GM04504 (cell line): ENCODE measurements at regions not wholly inside any gene's neighbourhood (a gene's known extent, or its start where the extent isn't known, plus 50 kb on each side); places are given as distances from the start of the nearest gene placed in this dataset.

Experiments
- DNase-seq: peaks from one replicate; pipeline ENCODE4 v3.0.0-alpha.2; 2012; ENCODE audit warnings: low read depth

DNA sequence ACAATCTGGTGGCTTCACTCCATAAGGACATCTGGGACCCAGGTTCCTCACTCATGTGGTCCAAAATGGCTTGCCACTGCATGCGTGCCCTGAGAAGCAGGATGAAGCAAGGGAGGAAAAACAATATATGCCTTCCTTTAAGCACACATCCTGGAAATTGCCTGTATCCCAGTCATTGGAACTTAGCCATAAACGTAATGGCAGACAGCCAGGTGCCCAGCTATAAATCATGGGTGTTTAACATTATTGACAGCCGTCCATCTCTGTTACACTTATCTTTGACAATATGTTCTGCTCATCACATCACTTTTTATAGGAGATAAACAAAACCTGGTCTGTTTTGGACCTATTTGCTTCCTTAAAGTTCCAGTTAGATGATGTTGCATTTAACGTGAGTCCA is 181.0 kb downstream of the AASDH start:
- DNase-seq, result no peak

GRCh38 chr4:56200275-56200674 is 187.0 kb downstream of the AASDH start:
- DNase-seq, result no peak

GRCh38 chr4:56198265-56198664 is 189.0 kb downstream of the AASDH start:
- no peak for DNase-seq

GRCh38 chr4:56197387-56197786 is 189.9 kb downstream of the AASDH start:
- DNase-seq, result no peak

GRCh38 chr4:56195025-56195424 is 192.3 kb downstream of the AASDH start:
- no peak for DNase-seq

DNA sequence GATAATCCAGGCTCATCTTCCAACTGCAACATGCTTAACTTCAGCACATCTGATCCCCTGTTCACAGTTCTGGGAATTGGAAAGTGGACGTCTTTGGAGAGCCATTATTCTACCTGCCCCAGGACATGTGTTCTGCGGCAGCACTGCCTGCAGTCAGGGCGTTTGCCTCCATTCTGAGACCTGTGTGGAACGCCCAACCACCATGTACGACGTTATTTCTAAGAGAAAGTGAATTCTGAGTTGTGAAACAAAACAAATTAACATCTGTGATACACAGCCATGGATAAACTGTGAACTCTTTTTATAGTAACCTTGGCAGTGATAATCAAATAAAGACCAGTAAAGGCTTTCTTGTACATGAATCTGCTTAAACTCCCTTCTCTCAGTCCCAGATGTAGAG is 195.8 kb downstream of the AASDH start:
- DNase-seq, result no peak

- DNase-seq, result no peak
Observed at GRCh38 chr4:56187688-56188087, 199.6 kb downstream of the AASDH start.

- DNase-seq, result no peak
Observed at GRCh38 chr4:56186808-56187523, 200.3 kb downstream of the AASDH start.

- no peak for DNase-seq
Observed at GRCh38 chr4:56185901-56186300, 201.4 kb downstream of the AASDH start.

DNA sequence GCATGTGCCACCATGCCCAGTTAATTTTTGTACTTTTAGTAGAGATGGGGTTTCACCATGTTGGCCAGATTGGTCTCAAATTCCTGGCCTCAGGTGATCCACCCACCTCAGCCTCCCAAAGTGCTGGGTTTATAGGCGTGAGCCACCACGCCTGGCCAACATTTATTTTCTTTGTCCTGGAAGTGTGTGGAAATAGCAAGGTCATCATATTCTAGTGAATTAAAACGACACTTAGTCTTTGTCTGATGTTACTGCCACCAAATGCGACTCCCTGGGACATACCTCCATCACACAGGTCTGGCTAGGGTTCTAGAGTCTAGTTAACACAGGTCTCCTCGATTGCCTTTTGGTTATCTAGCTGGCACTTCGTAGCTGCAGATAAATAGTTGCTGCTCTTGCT is 203.1 kb downstream of the AASDH start:
- DNase-seq, result no peak

- DNase-seq, result no peak
Observed at GRCh38 chr4:56183344-56183959, 203.8 kb downstream of the AASDH start.

DNA sequence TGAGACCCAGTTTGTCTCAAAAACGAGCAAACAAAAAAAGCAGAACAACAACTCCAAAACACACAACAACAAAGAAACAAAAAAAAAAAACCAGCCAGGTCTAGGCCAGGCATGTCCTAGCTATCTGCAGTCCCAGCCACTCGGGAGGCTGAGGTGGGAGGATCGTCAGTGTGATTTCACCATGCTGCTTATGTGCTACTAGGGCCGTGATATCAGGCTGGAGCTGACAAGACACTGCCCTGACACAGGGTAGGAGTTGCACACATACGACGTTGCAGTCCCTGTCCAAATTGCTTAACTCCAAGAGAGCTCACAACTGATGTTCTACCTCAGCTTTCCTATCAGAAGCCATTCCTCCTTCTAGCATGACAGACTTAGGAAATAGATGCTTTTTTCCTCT is 204.9 kb downstream of the AASDH start:
- DNase-seq, result no peak

DNA sequence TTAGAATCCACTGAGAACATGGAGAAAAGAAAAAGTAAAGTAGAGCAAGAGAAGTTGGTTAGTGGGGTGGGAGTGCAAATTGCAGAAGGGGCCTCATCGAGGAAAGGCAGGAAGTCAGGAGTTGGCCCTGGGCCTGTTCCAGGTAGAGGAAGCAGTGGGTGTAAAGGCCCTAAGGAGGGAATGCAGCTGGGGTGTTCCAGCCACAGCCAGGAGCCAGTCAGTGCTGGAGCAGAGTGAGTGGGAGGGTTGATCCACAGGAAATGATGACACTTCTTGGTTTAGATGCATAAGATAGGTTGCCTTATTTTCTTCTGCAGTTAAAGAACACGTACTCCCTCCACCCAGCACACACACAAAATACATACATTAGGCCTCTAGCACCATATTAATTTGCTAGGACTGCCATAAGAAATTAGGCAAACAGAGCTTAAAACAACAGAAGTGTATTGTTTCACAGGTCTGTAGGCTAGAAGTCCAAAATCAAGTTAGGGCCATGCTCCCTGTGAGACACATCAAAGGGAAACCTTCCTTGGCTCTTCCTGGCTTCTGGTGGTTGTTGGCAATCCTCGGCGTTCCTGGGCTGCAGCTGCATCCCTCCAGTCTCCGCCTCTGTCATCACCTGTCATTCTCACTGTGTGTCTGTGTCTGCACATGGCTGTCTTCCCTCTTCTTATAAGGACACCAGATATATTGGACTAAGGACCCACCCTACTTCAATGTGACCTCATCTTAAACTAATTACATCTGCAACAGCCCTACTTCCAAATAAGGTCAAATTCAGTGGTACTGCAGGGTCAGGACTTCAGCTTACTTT is 205.9 kb downstream of the AASDH start:
- DNase-seq, result no peak

DNA sequence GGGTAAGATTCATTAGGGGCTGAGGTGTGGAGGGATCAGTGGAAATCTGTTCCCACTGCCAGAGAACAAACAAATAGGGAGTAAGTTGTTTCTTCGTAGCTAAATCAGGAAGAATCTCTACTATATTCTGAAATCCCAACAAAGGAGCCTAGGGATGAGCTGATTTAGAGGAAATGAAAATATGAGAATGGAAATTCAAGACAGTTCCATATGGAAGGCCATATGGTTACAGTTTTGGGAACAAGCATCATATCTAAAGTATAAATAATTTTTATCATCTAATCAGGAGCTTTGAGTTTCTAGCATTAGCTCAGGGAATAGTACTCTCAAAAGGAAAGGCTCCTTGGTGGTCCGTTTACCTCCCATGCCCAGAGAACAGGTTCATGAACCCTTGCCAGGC is 218.2 kb downstream of the AASDH start:
- DNase-seq, result no peak

- no peak for DNase-seq
Observed at GRCh38 chr4:56164907-56165306, 216.2 kb downstream of the CEP135 start.

DNA sequence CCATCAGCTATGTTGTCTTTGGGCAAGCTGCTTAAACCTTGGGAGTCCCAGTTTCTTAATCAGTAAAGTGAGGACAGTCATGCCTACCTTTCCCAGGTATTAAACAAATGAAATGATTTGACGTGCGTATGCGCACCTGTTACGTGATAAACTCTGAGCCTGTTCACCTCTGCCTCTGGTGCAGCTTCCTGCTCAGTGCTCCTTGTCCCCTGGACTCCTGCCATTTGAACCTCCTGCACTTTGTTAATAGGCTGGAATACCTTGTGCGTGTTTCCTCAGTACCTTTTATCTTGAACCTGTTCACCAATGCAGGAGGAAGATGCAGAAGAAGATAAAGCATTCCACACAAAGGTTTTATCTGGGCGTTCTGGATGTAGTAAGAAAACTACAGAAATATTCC is 211.9 kb downstream of the CEP135 start:
- DNase-seq, result no peak

GRCh38 chr4:56158483-56158882 is 209.7 kb downstream of the CEP135 start:
- DNase-seq, result no peak

- DNase-seq, result no peak
Observed at GRCh38 chr4:56156141-56156540, 207.4 kb downstream of the CEP135 start.

DNA sequence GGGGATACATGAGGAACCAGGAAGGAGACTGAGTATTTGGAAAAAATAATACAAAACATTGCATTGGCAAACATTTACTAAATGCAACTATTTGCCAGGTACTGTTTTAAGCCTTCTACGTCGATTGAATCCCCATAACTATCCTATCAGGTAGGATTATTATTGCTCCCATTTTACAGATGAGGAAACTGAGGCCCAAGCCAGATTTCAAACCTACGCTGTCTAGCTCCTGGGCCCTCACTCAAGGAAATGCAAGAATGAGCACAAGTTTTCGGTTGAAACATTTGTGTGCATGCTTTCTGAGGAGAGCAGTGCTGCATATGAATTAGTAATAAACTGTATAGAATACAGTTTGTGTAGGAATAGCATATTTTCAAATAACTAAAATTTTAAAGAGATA is 206.7 kb downstream of the CEP135 start:
- no peak for DNase-seq

GRCh38 chr4:56149591-56149990 is 200.8 kb downstream of the CEP135 start:
- DNase-seq, result peak; percentile 15

GRCh38 chr4:56148428-56148827 is 199.7 kb downstream of the CEP135 start:
- no peak for DNase-seq

GRCh38 chr4:56147371-56147770 is 198.6 kb downstream of the CEP135 start:
- no peak for DNase-seq

- no peak for DNase-seq
Observed at GRCh38 chr4:56146956-56147355, 198.2 kb downstream of the CEP135 start.
